ENCODE measurements at regions not wholly inside any gene's neighbourhood (a gene's known extent, or its start where the extent isn't known, plus 50 kb on each side); places are given as distances from the start of the nearest gene placed in this dataset.

DNA sequence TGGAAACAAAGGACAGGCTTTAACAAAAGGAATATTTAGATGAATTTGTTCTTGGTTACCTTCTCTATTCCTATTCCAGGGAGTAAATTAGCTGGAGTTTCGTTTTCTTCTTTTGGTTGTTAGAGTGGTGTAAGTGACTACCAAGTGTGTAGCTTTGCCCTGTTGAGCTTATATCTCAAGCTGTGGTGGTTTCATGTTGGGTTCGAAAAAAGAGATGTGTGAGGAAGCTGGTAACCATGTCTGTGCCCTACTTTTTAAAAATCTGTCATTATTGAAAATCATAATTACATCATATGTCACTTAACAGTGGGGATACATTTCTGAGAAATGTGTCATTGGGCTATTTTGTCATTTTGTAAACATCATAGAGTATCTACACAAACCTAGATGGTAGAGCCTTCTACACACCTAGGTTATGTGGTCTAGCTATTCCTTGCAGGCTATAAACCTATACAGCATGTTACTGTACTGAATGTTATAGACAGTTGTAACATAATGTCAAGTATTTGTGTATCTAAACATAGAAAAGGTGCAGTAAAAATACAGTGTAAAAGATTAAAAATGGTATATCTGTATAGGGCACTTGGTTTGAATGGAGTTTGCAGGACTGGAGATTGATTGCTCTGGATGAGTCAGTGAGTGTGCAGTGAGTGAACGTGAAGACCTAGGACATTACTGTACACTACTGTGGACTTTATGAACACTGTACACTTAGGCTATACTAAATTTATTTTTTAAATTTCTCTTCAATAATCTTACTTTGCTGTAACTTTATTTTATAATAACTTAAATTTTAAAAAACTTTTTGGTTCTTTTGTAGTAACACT lies 90.4 kb downstream of the SEPTIN7 start:
- no peak for TF ChIP-seq TBL1XR1 (IDR thresholded peaks at IDR 0.05; ENCODE audit: low read depth, low read length)
- TF ChIP-seq, protein P1, sequence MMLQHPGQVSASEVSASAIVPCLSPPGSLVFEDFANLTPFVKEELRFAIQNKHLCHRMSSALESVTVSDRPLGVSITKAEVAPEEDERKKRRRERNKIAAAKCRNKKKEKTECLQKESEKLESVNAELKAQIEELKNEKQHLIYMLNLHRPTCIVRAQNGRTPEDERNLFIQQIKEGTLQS (IDR thresholded peaks at IDR 0.05; ENCODE audit: borderline replicate concordance, extremely low read depth, low read depth, low read length) = no peak
- TF ChIP-seq MXI1 (IDR thresholded peaks at IDR 0.05; ENCODE audit: low read depth, low read length) = no peak
- TF ChIP-seq, protein P2, sequence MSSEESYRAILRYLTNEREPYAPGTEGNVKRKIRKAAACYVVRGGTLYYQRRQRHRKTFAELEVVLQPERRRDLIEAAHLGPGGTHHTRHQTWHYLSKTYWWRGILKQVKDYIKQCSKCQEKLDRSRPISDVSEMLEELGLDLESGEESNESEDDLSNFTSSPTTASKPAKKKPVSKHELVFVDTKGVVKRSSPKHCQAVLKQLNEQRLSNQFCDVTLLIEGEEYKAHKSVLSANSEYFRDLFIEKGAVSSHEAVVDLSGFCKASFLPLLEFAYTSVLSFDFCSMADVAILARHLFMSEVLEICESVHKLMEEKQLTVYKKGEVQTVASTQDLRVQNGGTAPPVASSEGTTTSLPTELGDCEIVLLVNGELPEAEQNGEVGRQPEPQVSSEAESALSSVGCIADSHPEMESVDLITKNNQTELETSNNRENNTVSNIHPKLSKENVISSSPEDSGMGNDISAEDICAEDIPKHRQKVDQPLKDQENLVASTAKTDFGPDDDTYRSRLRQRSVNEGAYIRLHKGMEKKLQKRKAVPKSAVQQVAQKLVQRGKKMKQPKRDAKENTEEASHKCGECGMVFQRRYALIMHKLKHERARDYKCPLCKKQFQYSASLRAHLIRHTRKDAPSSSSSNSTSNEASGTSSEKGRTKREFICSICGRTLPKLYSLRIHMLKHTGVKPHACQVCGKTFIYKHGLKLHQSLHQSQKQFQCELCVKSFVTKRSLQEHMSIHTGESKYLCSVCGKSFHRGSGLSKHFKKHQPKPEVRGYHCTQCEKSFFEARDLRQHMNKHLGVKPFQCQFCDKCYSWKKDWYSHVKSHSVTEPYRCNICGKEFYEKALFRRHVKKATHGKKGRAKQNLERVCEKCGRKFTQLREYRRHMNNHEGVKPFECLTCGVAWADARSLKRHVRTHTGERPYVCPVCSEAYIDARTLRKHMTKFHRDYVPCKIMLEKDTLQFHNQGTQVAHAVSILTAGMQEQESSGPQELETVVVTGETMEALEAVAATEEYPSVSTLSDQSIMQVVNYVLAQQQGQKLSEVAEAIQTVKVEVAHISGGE (CRISPR knock-in tag; IDR thresholded peaks at IDR 0.05) = no peak
- no peak for TF ChIP-seq MYB (IDR thresholded peaks at IDR 0.05; ENCODE audit: borderline replicate concordance, low read depth, low read length)
- TF ChIP-seq, protein P3, sequence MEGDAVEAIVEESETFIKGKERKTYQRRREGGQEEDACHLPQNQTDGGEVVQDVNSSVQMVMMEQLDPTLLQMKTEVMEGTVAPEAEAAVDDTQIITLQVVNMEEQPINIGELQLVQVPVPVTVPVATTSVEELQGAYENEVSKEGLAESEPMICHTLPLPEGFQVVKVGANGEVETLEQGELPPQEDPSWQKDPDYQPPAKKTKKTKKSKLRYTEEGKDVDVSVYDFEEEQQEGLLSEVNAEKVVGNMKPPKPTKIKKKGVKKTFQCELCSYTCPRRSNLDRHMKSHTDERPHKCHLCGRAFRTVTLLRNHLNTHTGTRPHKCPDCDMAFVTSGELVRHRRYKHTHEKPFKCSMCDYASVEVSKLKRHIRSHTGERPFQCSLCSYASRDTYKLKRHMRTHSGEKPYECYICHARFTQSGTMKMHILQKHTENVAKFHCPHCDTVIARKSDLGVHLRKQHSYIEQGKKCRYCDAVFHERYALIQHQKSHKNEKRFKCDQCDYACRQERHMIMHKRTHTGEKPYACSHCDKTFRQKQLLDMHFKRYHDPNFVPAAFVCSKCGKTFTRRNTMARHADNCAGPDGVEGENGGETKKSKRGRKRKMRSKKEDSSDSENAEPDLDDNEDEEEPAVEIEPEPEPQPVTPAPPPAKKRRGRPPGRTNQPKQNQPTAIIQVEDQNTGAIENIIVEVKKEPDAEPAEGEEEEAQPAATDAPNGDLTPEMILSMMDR (IDR thresholded peaks at IDR 0.05 in 2 of 3, conservative IDR thresholded peaks at IDR 0.05 in 1 of 3; ENCODE audit: control insufficient read depth in 2 of 3, extremely low read depth in 1 of 3, insufficient read depth in 1 of 3, low read depth in 3 of 3, low read length in 3 of 3) = no peak
- TF ChIP-seq, protein P4, sequence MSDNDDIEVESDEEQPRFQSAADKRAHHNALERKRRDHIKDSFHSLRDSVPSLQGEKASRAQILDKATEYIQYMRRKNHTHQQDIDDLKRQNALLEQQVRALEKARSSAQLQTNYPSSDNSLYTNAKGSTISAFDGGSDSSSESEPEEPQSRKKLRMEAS (IDR thresholded peaks at IDR 0.05; ENCODE audit: low read depth, low read length) = no peak
- no peak for TF ChIP-seq EED (IDR thresholded peaks at IDR 0.05; ENCODE audit: low read depth)
- no peak for TF ChIP-seq CHD4 (IDR thresholded peaks at IDR 0.05)
- TF ChIP-seq, protein P5, sequence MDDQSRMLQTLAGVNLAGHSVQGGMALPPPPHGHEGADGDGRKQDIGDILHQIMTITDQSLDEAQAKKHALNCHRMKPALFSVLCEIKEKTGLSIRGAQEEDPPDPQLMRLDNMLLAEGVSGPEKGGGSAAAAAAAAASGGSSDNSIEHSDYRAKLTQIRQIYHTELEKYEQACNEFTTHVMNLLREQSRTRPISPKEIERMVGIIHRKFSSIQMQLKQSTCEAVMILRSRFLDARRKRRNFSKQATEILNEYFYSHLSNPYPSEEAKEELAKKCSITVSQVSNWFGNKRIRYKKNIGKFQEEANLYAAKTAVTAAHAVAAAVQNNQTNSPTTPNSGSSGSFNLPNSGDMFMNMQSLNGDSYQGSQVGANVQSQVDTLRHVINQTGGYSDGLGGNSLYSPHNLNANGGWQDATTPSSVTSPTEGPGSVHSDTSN (IDR thresholded peaks at IDR 0.05; ENCODE audit: insufficient replicate concordance, low read depth, low read length) = no peak
- TF ChIP-seq, protein P6, sequence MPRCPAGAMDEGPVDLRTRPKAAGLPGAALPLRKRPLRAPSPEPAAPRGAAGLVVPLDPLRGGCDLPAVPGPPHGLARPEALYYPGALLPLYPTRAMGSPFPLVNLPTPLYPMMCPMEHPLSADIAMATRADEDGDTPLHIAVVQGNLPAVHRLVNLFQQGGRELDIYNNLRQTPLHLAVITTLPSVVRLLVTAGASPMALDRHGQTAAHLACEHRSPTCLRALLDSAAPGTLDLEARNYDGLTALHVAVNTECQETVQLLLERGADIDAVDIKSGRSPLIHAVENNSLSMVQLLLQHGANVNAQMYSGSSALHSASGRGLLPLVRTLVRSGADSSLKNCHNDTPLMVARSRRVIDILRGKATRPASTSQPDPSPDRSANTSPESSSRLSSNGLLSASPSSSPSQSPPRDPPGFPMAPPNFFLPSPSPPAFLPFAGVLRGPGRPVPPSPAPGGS (IDR thresholded peaks at IDR 0.05; ENCODE audit: borderline replicate concordance, insufficient read depth, low read depth, low read length, poor library complexity, severe bottlenecking) = no peak
- no peak for TF ChIP-seq MTA3 (IDR thresholded peaks at IDR 0.05; ENCODE audit: borderline replicate concordance, low read length)
- TF ChIP-seq ETV6 (conservative IDR thresholded peaks at IDR 0.05 in 1 of 2, IDR thresholded peaks at IDR 0.05 in 1 of 2; ENCODE audit: borderline replicate concordance in 1 of 2, low read depth in 1 of 2) = no peak
- TF ChIP-seq FOS (IDR thresholded peaks at IDR 0.05; ENCODE audit: borderline replicate concordance, extremely low read depth, insufficient read length) = no peak
